ENCODE measurements at regions not wholly inside any gene's neighbourhood (a gene's known extent, or its start where the extent isn't known, plus 50 kb on each side); places are given as distances from the start of the nearest gene placed in this dataset.

DNA sequence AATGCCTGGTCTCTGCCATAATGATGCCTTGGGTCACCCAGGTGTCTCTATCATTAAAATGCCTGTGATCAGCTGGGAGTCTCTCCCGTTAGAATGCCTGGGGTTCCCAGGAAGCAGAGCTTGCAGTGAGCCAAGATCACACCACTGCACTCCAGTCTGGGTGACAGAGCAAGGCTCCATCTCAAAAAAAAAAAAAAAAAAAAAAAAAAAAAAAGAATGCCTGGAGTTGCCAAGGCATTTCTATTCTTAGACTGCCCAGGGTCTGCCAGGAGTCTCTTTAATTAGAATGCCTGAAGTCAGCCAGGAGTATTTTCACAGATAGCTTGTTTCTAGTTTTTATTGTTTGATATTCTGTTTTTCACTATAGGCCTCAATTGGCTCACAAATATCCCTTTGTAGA, 1552.5 kb downstream of the UQCRFS1 start (continued):
- TF ChIP-seq, protein P1, sequence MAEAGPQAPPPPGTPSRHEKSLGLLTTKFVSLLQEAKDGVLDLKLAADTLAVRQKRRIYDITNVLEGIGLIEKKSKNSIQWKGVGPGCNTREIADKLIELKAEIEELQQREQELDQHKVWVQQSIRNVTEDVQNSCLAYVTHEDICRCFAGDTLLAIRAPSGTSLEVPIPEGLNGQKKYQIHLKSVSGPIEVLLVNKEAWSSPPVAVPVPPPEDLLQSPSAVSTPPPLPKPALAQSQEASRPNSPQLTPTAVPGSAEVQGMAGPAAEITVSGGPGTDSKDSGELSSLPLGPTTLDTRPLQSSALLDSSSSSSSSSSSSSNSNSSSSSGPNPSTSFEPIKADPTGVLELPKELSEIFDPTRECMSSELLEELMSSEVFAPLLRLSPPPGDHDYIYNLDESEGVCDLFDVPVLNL (IDR thresholded peaks at IDR 0.05; ENCODE audit: low read depth, low read length), result no peak
- TF ChIP-seq NRF1 (conservative IDR thresholded peaks at IDR 0.05; ENCODE audit: low read depth, low read length) (no peak), KAT2A (conservative IDR thresholded peaks at IDR 0.05; ENCODE audit: control insufficient read depth, low read depth, low read length) (no peak), RAD51 (IDR thresholded peaks at IDR 0.05) (no peak), MYB (IDR thresholded peaks at IDR 0.05; ENCODE audit: borderline replicate concordance, low read depth, low read length) (no peak), SPI1 (IDR thresholded peaks at IDR 0.05; ENCODE audit: borderline replicate concordance, insufficient read depth, low read depth, low read length) (no peak)
- TF ChIP-seq, protein P2, sequence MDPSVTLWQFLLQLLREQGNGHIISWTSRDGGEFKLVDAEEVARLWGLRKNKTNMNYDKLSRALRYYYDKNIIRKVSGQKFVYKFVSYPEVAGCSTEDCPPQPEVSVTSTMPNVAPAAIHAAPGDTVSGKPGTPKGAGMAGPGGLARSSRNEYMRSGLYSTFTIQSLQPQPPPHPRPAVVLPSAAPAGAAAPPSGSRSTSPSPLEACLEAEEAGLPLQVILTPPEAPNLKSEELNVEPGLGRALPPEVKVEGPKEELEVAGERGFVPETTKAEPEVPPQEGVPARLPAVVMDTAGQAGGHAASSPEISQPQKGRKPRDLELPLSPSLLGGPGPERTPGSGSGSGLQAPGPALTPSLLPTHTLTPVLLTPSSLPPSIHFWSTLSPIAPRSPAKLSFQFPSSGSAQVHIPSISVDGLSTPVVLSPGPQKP (IDR thresholded peaks at IDR 0.05; ENCODE audit: low read depth, low read length), result no peak

DNA sequence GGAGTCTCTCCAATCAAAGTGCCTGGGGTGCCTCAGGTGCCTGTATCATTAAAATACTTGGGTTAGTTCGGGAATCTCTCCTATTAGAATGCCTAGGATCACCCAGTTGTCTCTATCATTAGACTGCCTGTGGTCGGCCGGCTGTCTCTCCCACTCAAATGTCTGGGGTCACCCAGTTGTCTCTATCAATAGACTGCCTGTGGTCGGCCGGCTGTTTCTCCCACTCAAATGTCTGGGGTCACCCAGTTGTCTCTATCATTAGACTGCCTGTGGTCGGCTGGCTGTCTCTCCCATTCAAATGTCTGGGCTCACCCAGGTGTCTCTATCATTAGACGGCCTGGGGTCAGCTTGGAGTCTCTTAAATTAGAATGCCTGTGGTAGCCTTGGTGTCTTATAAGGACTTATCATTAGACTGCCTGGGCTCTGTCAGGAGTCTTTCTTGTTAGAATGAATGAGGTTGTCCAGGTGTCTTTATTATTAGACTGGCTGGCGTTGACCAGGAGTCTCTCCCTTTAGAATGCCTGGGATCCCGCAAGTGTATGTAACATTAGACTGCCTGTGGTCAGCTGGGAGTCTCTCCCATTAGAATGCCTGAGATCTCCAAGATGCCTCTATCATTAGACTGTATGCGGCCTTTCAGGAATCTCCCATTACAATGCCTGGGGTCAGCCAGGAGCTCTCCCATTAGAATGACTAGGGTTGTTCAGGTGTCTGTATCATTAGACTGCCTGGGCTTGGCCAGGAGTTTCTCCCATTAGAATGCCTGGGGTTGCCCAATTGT, 1555.5 kb downstream of the UQCRFS1 start:
- H3K27me3 ChIP-seq (replicated peaks in 1 of 2; ENCODE audit: control insufficient read depth in 2 of 2, insufficient read depth in 2 of 2, low read length in 1 of 2), result no peaks in the 10 kb centered on the region
- H3K9ac ChIP-seq (ENCODE audit: control insufficient read depth, insufficient read depth, low read length), result no peak overlapping the region
- ChIA-PET POLR2A (no interaction called here), SMC1A (ENCODE audit: uncharacterized antibody, unreplicated experiment) (no interaction called here), CTCF (no interaction called here), RAD21 (ENCODE audit: unreplicated experiment) (no interaction called here)
- no peak overlapping the region for H3K27ac ChIP-seq (ENCODE audit: control insufficient read depth, insufficient read depth)
- no peaks in the 10 kb centered on the region for H3K36me3 ChIP-seq (ENCODE audit: control insufficient read depth in 2 of 2, insufficient read depth in 2 of 2, low read length in 1 of 2)
- no peaks in the 10 kb centered on the region for H3K79me2 ChIP-seq (ENCODE audit: control insufficient read depth, insufficient read depth, low read length)
- no peaks in the 10 kb centered on the region for H3K4me1 ChIP-seq (ENCODE audit: control insufficient read depth, insufficient read depth, low read length)
- WGBS (ENCODE audit: insufficient coverage, insufficient replicate concordance, low lambda C conversion rate, missing lambda C conversion rate), result 55% methylated on average over 10 of the region's 10 CpGs
- in situ Hi-C loops (cut with MboI), result no loop called here
- H2AFZ ChIP-seq (ENCODE audit: control insufficient read depth, low read depth, low read length), result no peak overlapping the region
- DNase-seq (ENCODE audit: low read depth, low spot score) (no peak), FAIRE-seq (no peak), ATAC-seq (no peak)
- no peaks in the 10 kb centered on the region; the same call in 2 of the 3 replicates for H3K9me3 ChIP-seq (replicated peaks; ENCODE audit: control insufficient read depth, insufficient read depth, low read length)
- no peaks in the 10 kb centered on the region for H4K20me1 ChIP-seq (ENCODE audit: control insufficient read depth, insufficient read depth)
- no peak overlapping the region for H3K4me3 ChIP-seq
- H3K4me2 ChIP-seq (ENCODE audit: control insufficient read depth, insufficient read depth), result no peak overlapping the region
- no TSS peak for BruUV-seq (replicated peaks)
- intact Hi-C loops (cut with micrococcal nuclease; ENCODE audit: unreplicated experiment), result no loop called here
- TF ChIP-seq NR2C1 (IDR thresholded peaks at IDR 0.05) (no peak), RELB (IDR thresholded peaks at IDR 0.05; ENCODE audit: low read depth) (no peak), POU2F2 (IDR thresholded peaks at IDR 0.05; ENCODE audit: borderline replicate concordance, low read depth, low read length) (no peak), ZBTB40 (IDR thresholded peaks at IDR 0.05; ENCODE audit: borderline replicate concordance) (no peak), KLF5 (IDR thresholded peaks at IDR 0.05; ENCODE audit: partially characterized antibody) (no peak), BCL11A (IDR thresholded peaks at IDR 0.05; ENCODE audit: low read depth, low read length) (no peak), NFYA (IDR thresholded peaks at IDR 0.05; ENCODE audit: borderline replicate concordance, low read depth, low read length) (no peak)
